ENCODE measurements at regions not wholly inside any gene's neighbourhood (a gene's known extent, or its start where the extent isn't known, plus 50 kb on each side); places are given as distances from the start of the nearest gene placed in this dataset.

GRCh38 chr12:27382924-27383323, 50.3 kb downstream of the BMAL2 start:
- H2AFZ ChIP-seq (ENCODE audit: low read depth, low read length): no peak overlapping the region
- no peaks in the 10 kb centered on the region for H3K27me3 ChIP-seq (ENCODE audit: low read depth, low read length)
- no peaks in the 10 kb centered on the region for H4K20me1 ChIP-seq (ENCODE audit: insufficient read depth, low read length)
- H3K9me3 ChIP-seq (ENCODE audit: insufficient read depth, low read length): no peaks in the 10 kb centered on the region
- no peak overlapping the region for H3K4me3 ChIP-seq (ENCODE audit: low read length)
- H3K4me1 ChIP-seq (ENCODE audit: low read length): peaks cover 7% of the 10 kb centered on the region
- H3K4me2 ChIP-seq (ENCODE audit: low read length): no peak overlapping the region
- H3K79me2 ChIP-seq (ENCODE audit: low read length): no peaks in the 10 kb centered on the region
- TF ChIP-seq CTCF (IDR thresholded peaks at IDR 0.05; ENCODE audit: low read depth, low read length) (no peak), EZH2phosphoT487 (IDR thresholded peaks at IDR 0.05; ENCODE audit: low read depth) (no peak)
- no peak overlapping the region for H3K27ac ChIP-seq (ENCODE audit: low read length)
- peaks cover 12% of the 10 kb centered on the region for H3K36me3 ChIP-seq (replicated peaks; ENCODE audit: low read depth, low read length)
- H3K9ac ChIP-seq (ENCODE audit: low read length): no peak overlapping the region

- Histone ChIP-seq H3K9ac (ENCODE audit: low read length) (no peak overlapping the region), H3K27me3 (ENCODE audit: low read depth, low read length) (no peaks in the 10 kb centered on the region), H3K4me2 (ENCODE audit: low read length) (no peak overlapping the region), H3K9me3 (ENCODE audit: insufficient read depth, low read length) (no peaks in the 10 kb centered on the region), H3K4me3 (ENCODE audit: low read length) (no peak overlapping the region), H3K4me1 (ENCODE audit: low read length) (peaks cover 7% of the 10 kb centered on the region), H3K27ac (ENCODE audit: low read length) (no peak overlapping the region), H2AFZ (ENCODE audit: low read depth, low read length) (no peak overlapping the region), H3K36me3 (replicated peaks; ENCODE audit: low read depth, low read length) (peaks cover 13% of the 10 kb centered on the region), H3K79me2 (ENCODE audit: low read length) (no peaks in the 10 kb centered on the region), H4K20me1 (ENCODE audit: insufficient read depth, low read length) (no peaks in the 10 kb centered on the region)
- TF ChIP-seq CTCF (IDR thresholded peaks at IDR 0.05; ENCODE audit: low read depth, low read length) (peak; percentile 89), EZH2phosphoT487 (IDR thresholded peaks at IDR 0.05; ENCODE audit: low read depth) (no peak)
Measured at GRCh38 chr12:27383429-27384260, 51.0 kb downstream of the BMAL2 start.

- TF ChIP-seq EZH2phosphoT487 (IDR thresholded peaks at IDR 0.05; ENCODE audit: low read depth) (no peak), CTCF (IDR thresholded peaks at IDR 0.05; ENCODE audit: low read depth, low read length) (no peak)
- no peaks in the 10 kb centered on the region for H3K79me2 ChIP-seq (ENCODE audit: low read length)
- no peak overlapping the region for H3K4me2 ChIP-seq (ENCODE audit: low read length)
- no peaks in the 10 kb centered on the region for H3K27me3 ChIP-seq (ENCODE audit: low read depth, low read length)
- peaks cover 13% of the 10 kb centered on the region for H3K36me3 ChIP-seq (replicated peaks; ENCODE audit: low read depth, low read length)
- no peak overlapping the region for H3K9ac ChIP-seq (ENCODE audit: low read length)
- peaks cover 7% of the 10 kb centered on the region for H3K4me1 ChIP-seq (ENCODE audit: low read length)
- no peaks in the 10 kb centered on the region for H3K9me3 ChIP-seq (ENCODE audit: insufficient read depth, low read length)
- H3K27ac ChIP-seq (ENCODE audit: low read length): no peak overlapping the region
- H3K4me3 ChIP-seq (ENCODE audit: low read length): no peak overlapping the region
- H2AFZ ChIP-seq (ENCODE audit: low read depth, low read length): no peak overlapping the region
- no peaks in the 10 kb centered on the region for H4K20me1 ChIP-seq (ENCODE audit: insufficient read depth, low read length)
Measured at GRCh38 chr12:27384261-27384590, 51.6 kb downstream of the BMAL2 start.

GRCh38 chr12:27385766-27386564, 53.3 kb downstream of the BMAL2 start:
- H3K4me2 ChIP-seq (ENCODE audit: low read length): no peak overlapping the region
- H3K36me3 ChIP-seq (replicated peaks; ENCODE audit: low read depth, low read length): peaks cover 19% of the 10 kb centered on the region

More at GRCh38 chr12:27385766-27386564, 53.3 kb downstream of the BMAL2 start:
- H4K20me1 ChIP-seq (ENCODE audit: insufficient read depth, low read length): no peaks in the 10 kb centered on the region
- H3K9me3 ChIP-seq (ENCODE audit: insufficient read depth, low read length): no peaks in the 10 kb centered on the region
- H3K27me3 ChIP-seq (ENCODE audit: low read depth, low read length): no peaks in the 10 kb centered on the region
- H3K9ac ChIP-seq (ENCODE audit: low read length): no peak overlapping the region
- peaks cover 7% of the 10 kb centered on the region for H3K4me1 ChIP-seq (ENCODE audit: low read length)
- no peak overlapping the region for H3K4me3 ChIP-seq (ENCODE audit: low read length)
- H3K79me2 ChIP-seq (ENCODE audit: low read length): no peaks in the 10 kb centered on the region
- TF ChIP-seq CTCF (IDR thresholded peaks at IDR 0.05; ENCODE audit: low read depth, low read length): no peak
- no peak for TF ChIP-seq EZH2phosphoT487 (IDR thresholded peaks at IDR 0.05; ENCODE audit: low read depth)
- H2AFZ ChIP-seq (ENCODE audit: low read depth, low read length): no peak overlapping the region
- no peak overlapping the region for H3K27ac ChIP-seq (ENCODE audit: low read length)

Data from OCI-LY3 (cell line).